Liver (tissue), 8 donors: ENCODE measurements at regions not wholly inside any gene's neighbourhood (a gene's known extent, or its start where the extent isn't known, plus 50 kb on each side); places are given as distances from the start of the nearest gene placed in this dataset.

ENCODE experiments used
- DNase-seq: peaks from one replicate; pipeline ENCODE4 v3.0.0-alpha.2; 2017; ENCODE audit warnings: low spot score
- H3K27ac ChIP-seq, 2 donors: one replicate each; pipeline ENCODE4 v1.7.0; 2013; ENCODE audit warnings: inconsistent platforms in 2 of 2, low read length in 2 of 2, control low read depth in 1 of 2, low read depth in 1 of 2, mild to moderate bottlenecking in 1 of 2
- H3K27me3 ChIP-seq, 4 donors: one replicate each; pipeline versions ENCODE4 v1.6.1 to v1.7.0; 2013; ENCODE audit warnings: low read length in 3 of 4, inconsistent platforms in 1 of 4, mild to moderate bottlenecking in 1 of 4, moderate library complexity in 1 of 4; ENCODE audit not compliant: control insufficient read depth in 4 of 4, insufficient read depth in 4 of 4
- H3K36me3 ChIP-seq, 4 donors: one replicate each; pipeline versions ENCODE4 v1.6.1 to v1.7.0; 2013; ENCODE audit warnings: low read length in 3 of 4, mild to moderate bottlenecking in 3 of 4, low read depth in 1 of 4, moderate library complexity in 1 of 4; ENCODE audit not compliant: control insufficient read depth in 4 of 4, insufficient read depth in 3 of 4
- H3K4me1 ChIP-seq, 4 donors: one replicate each; pipeline versions ENCODE4 v1.6.1 to v1.7.0; 2013; ENCODE audit warnings: low read length in 3 of 4, mild to moderate bottlenecking in 3 of 4, moderate library complexity in 1 of 4; ENCODE audit not compliant: control insufficient read depth in 4 of 4, insufficient read depth in 4 of 4
- H3K4me3 ChIP-seq, 3 donors: one replicate each; pipeline versions ENCODE4 v1.6.1 to v1.7.0; 2013; ENCODE audit warnings: low read length in 3 of 3, control low read depth in 1 of 3, low read depth in 1 of 3, mild to moderate bottlenecking in 1 of 3
- H3K9ac ChIP-seq, 2 donors: one replicate each; pipeline ENCODE4 v1.7.0; 2013; ENCODE audit warnings: low read length in 2 of 2, mild to moderate bottlenecking in 2 of 2, moderate library complexity in 2 of 2, control low read depth in 1 of 2, low read depth in 1 of 2
- H3K9me3 ChIP-seq, 4 donors: one replicate each; pipeline versions ENCODE4 v1.6.1 to v1.7.0; 2013; ENCODE audit warnings: low read length in 3 of 4; ENCODE audit not compliant: control insufficient read depth in 4 of 4
- ATF3 ChIP-seq: IDR thresholded peaks from 2 replicates; pipeline ENCODE4 v1.6.1; 2016; ENCODE audit warnings: antibody characterized with exemption
- EGR1 ChIP-seq, 2 donors: IDR thresholded peaks; 2 replicates each; pipeline ENCODE4 v1.6.1; 2016 to 2018; ENCODE audit warnings: antibody characterized with exemption in 2 of 2, low read depth in 2 of 2
- FOXA1 ChIP-seq: IDR thresholded peaks from 2 replicates; pipeline ENCODE4 v1.6.1; 2016; ENCODE audit warnings: antibody characterized with exemption
- FOXA2 ChIP-seq: IDR thresholded peaks from 2 replicates; pipeline ENCODE4 v1.6.1; 2016; ENCODE audit warnings: antibody characterized with exemption
- HNF4A ChIP-seq, 2 donors: conservative IDR thresholded peaks; 2 replicates each; pipeline ENCODE4 v1.6.1; 2016; ENCODE audit warnings: antibody characterized with exemption in 2 of 2, mild to moderate bottlenecking in 2 of 2
- HNF4G ChIP-seq: IDR thresholded peaks from 2 replicates; pipeline ENCODE4 v1.6.1; 2016; ENCODE audit warnings: antibody characterized with exemption
- JUND ChIP-seq, 2 donors: IDR thresholded peaks; 2 replicates each; pipeline ENCODE4 v1.6.1; 2016; ENCODE audit warnings: antibody characterized with exemption in 2 of 2
- MAX ChIP-seq: IDR thresholded peaks from 2 replicates; pipeline ENCODE4 v1.6.1; 2016; ENCODE audit warnings: antibody characterized with exemption
- NR2F2 ChIP-seq: IDR thresholded peaks from 2 replicates; pipeline ENCODE4 v1.6.1; 2016; ENCODE audit warnings: antibody characterized with exemption
- RAD21 ChIP-seq, 2 donors: IDR thresholded peaks; 2 replicates each; pipeline ENCODE4 v1.6.1; 2016; ENCODE audit warnings: antibody characterized with exemption in 2 of 2, mild to moderate bottlenecking in 2 of 2
- REST ChIP-seq: IDR thresholded peaks from 2 replicates; pipeline ENCODE4 v1.6.1; 2016; ENCODE audit warnings: antibody characterized with exemption, mild to moderate bottlenecking
- RXRA ChIP-seq, 2 donors: IDR thresholded peaks; 2 replicates each; pipeline ENCODE4 v1.6.1; 2017 to 2018; ENCODE audit warnings: antibody characterized with exemption in 2 of 2, mild to moderate bottlenecking in 1 of 2
- SP1 ChIP-seq: IDR thresholded peaks from 2 replicates; pipeline ENCODE4 v1.6.1; 2018; ENCODE audit warnings: antibody characterized with exemption, mild to moderate bottlenecking
- TAF1 ChIP-seq: conservative IDR thresholded peaks from 2 replicates; pipeline ENCODE4 v1.6.1; 2016; ENCODE audit warnings: antibody characterized with exemption, mild to moderate bottlenecking
- YY1 ChIP-seq: IDR thresholded peaks from 2 replicates; pipeline ENCODE4 v1.6.1; 2016; ENCODE audit warnings: antibody characterized with exemption, mild to moderate bottlenecking
- WGBS: extraction: QIAGEN DNeasy Blood & Tissue Kit; methylation state at CpG from one replicate; pipeline ENCODE4 v1.1.7; 2013; 5-methylcytosine and 5-hydroxymethylcytosine counted together
- TF ChIP-seq, protein P1 (sequence below): fragments of 150-350 bp; IDR thresholded peaks from 2 replicates; pipeline ENCODE4 v1.5.1; 2017; ENCODE audit warnings: improper control_type of control experiment, low read depth, low read length; ENCODE audit not compliant: missing input control
- TF ChIP-seq, protein P2 (sequence below): IDR thresholded peaks from 2 replicates; pipeline ENCODE4 v1.6.1; 2016; ENCODE audit warnings: antibody characterized with exemption
- donor health status: healthy.
- donor health status: healthy.
- donor health status: healthy.
- donor health status: healthy.
- donor health status: healthy.

- TF ChIP-seq REST (no peak), FOXA2 (no peak), ATF3 (no peak), HNF4A (conservative IDR thresholded peaks at IDR 0.05) (no peak), EGR1 (IDR thresholded peaks at IDR 0.05; ENCODE audit: low read depth in 2 of 2) (no peak), YY1 (no peak), TAF1 (no peak), RXRA (IDR thresholded peaks at IDR 0.05) (no peak), JUND (IDR thresholded peaks at IDR 0.05) (no peak), HNF4G (no peak), FOXA1 (no peak), NR2F2 (no peak), SP1 (no peak), RAD21 (IDR thresholded peaks at IDR 0.05) (no peak), MAX (no peak)
- TF ChIP-seq, protein P1, sequence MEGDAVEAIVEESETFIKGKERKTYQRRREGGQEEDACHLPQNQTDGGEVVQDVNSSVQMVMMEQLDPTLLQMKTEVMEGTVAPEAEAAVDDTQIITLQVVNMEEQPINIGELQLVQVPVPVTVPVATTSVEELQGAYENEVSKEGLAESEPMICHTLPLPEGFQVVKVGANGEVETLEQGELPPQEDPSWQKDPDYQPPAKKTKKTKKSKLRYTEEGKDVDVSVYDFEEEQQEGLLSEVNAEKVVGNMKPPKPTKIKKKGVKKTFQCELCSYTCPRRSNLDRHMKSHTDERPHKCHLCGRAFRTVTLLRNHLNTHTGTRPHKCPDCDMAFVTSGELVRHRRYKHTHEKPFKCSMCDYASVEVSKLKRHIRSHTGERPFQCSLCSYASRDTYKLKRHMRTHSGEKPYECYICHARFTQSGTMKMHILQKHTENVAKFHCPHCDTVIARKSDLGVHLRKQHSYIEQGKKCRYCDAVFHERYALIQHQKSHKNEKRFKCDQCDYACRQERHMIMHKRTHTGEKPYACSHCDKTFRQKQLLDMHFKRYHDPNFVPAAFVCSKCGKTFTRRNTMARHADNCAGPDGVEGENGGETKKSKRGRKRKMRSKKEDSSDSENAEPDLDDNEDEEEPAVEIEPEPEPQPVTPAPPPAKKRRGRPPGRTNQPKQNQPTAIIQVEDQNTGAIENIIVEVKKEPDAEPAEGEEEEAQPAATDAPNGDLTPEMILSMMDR: no peak
- TF ChIP-seq, protein P2, sequence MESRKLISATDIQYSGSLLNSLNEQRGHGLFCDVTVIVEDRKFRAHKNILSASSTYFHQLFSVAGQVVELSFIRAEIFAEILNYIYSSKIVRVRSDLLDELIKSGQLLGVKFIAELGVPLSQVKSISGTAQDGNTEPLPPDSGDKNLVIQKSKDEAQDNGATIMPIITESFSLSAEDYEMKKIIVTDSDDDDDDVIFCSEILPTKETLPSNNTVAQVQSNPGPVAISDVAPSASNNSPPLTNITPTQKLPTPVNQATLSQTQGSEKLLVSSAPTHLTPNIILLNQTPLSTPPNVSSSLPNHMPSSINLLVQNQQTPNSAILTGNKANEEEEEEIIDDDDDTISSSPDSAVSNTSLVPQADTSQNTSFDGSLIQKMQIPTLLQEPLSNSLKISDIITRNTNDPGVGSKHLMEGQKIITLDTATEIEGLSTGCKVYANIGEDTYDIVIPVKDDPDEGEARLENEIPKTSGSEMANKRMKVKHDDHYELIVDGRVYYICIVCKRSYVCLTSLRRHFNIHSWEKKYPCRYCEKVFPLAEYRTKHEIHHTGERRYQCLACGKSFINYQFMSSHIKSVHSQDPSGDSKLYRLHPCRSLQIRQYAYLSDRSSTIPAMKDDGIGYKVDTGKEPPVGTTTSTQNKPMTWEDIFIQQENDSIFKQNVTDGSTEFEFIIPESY: no peak
- DNase-seq: no peak
- H3K4me1 ChIP-seq: peaks cover 0 to 2% (median 0%) of the 10 kb centered on the region in 4 donors
- WGBS: 50% methylated on average over 11 of the region's 11 CpGs
- peaks cover 0 to 18% (median under 1%) of the 10 kb centered on the region in 4 donors for H3K27me3 ChIP-seq
- H3K9ac ChIP-seq: no peak overlapping the region
- no peaks in the 10 kb centered on the region for H3K9me3 ChIP-seq
- H3K4me3 ChIP-seq: no peak overlapping the region
- no peak overlapping the region for H3K27ac ChIP-seq
- H3K36me3 ChIP-seq: no peaks in the 10 kb centered on the region
Observed at GRCh38 chr2:121074293-121074932, 210.6 kb downstream of the TFCP2L1 start.
